ENCODE measurements at regions not wholly inside any gene's neighbourhood (a gene's known extent, or its start where the extent isn't known, plus 50 kb on each side); places are given as distances from the start of the nearest gene placed in this dataset.
A peak's percentile ranks its signal among the peaks of the same experiment; 100 is the strongest.

DNA sequence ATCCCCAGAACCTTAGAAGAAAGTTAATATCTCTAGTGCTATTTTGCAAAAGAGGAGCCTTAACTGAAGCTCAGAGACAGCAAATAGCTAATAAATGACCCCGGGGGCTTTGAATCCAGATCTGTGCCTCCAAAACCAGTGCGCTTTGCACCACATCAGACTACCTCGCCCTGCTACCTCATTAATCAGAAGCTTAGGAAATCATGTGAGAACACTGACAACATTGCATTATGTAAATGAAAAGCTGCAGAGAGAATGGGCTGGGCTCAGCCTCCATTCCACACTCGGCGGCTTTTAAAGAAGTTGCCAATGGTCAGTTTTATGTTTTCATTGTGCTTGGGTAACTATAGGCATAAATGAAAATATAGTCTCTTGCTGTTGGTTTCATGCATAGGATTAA is 54.0 kb upstream of the STMND1 start:
- no peak for DNase-seq

DNA sequence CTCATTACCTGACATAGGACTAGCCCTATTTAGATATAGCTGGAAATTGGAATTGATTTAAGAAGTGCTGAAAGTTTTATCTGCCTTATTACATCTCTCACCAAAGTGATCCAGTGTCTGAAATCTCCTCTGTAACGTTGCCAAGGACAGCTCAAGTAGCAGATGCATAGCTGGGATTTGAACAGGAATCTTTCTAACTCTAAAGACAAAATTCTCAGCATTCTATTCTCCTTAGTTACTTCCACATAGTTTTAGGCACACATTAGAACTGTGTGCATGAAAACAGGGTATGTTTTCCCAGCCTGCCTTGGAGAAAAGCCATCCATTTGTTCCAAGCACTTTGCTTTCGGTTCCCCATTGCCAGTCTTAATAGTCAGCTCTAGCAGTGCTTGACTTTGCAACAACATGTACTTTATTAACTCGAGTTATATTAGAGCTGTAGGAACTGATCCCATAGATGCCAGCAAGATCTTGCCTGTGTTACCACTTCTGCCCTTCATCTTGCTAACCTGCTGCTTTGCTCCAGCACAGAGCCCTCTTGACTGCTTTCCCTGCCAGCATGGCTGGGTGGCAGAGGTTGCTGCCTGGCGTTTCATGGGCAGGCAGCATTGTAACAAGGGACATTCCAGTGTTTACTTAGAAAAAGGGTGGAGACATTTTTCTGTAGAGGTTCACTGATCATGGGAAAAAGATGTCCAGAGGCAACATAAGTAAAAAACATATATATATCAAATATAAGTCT is 56.1 kb upstream of the STMND1 start:
- no peak for DNase-seq

DNA sequence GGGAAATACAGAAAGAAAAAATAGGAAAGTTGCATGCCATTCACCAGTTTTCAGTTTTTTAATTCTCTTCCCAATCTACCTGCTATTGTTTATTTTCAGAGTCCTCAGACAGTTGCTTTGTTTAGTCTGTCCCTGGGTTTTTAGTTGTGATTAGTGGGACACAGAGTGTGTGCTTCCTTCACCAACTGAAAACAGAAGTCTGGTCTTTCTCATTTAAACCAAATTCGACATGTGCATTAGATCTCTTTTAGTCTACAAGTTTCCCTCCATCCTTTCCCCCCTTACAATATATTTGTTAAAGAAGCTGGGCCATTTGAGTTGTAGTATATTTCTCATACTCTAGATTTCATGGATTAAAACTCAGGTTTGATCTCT is 58.7 kb upstream of the STMND1 start:
- no peak for DNase-seq

DNA sequence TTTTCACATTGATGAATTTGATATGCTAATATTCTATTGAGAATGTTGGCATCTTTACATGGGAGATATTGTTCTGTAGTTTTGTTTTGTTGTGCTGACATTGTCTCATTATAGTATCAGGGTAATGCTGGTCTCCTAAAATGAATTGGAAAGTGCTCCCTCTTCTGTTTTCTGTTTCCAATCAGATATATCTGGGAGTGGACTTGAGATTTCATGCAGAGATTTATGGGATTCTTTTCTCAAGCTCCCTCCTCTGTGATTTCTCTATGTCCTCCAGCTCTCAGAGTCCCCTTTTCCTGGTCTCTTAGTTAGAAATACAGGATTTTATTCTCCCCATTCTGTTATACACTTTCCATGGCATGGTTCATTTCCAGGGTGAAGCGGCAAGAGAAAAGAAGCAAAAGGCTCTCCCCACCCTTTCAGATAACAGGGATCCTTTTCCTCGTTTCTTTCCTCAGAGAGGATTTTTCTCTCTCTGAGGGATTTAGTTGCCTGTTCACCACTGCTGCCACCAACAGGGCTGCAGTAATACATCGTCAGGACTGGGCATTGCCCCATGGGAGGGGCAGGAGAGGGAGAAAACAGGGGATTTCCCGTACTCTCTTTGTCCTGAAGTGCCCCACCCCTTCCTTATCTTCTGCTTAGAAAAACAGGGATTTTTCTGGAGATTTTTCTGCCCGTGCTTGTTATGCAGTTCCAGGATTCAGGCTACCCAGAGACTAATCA is 59.3 kb upstream of the STMND1 start:
- DNase-seq = no peak

DNA sequence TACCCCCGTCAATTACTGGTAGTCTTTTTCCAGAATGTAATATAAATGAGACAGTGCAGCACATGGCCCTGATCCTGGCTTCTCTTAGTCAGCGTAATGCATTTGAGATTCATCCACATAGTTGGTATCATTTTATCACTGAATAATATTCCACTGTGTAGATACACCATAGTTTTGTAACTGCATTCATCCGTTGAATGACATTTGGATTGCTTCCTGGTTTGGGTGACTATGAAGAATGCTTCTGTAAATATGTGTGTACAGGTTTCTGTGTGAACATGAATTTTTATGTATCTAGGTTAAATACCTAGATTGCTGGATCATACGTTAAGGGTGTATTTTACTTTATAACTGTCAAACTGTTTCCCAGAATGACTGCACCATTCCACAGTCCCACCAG is 62.6 kb upstream of the STMND1 start:
- DNase-seq = no peak

DNA sequence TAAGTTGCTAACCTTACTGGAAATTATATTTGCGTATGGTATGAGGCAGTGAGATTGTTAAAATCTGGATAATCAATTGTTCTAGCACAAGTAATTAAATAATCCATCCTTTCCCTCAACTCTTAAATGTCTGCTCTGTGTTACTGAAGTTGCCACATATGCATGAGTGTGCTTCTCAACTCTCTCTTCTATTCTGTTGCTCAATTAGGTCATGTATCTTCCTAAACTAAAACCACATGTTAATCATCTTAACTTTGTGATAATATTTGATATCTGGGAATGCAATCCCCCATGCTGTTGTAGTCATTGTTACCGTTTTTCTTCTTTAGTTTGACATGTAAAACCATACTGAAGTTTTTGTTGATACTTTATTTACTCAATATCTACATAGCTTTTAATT is 63.5 kb upstream of the STMND1 start:
- DNase-seq = no peak

DNA sequence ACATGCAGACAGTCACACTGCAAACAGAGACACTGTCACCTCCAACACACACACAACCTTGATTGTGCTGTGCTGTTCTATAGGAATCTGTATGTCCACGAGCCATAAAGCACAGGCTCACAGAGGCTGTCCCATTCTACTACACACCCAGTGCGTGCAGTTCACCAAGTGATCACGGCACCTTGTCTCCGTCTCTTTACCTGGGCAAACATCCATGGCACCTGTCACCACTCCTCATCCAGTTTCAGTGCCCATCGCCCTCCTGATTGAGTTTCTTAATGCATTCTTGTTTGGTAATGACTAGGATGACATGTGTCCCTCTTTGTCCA is 65.8 kb upstream of the STMND1 start:
- DNase-seq = no peak

DNA sequence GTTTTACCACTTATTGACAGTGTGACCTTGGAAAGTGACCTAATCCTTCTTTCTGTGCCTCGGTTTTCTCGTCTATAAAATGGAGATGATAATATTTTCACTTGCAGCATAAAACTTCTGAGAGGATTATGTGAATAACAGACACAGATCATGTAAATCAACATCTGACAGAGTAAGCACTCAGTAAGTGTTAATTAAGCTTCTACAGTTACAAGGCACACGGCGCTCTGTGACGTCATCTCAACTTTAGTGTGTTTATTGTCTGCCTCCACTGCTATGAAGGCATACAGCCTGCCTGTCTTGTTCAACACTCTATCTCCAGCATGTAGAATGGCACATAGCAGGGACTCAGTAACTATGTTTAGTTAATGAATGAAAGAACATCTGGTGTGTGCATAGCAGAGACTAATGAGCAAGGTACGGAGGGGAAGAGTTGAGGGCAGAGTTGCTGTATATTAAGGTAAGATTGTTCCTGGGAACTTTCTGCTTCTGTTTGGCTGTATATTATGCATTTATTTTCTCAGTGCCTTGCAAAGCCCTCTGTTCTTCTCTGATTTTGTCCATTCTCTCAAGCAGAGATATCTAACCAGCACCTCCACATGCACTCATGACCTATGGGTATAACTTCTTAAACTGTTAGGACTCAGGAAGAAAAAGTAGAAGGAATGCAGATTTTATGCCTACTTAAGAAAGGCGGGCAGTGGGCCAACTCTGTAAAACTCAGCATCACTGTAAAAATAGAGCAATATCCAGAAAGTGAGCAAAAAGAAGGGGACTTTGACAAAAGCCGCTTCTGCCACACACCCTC is 66.4 kb upstream of the STMND1 start:
- DNase-seq = no peak

DNA sequence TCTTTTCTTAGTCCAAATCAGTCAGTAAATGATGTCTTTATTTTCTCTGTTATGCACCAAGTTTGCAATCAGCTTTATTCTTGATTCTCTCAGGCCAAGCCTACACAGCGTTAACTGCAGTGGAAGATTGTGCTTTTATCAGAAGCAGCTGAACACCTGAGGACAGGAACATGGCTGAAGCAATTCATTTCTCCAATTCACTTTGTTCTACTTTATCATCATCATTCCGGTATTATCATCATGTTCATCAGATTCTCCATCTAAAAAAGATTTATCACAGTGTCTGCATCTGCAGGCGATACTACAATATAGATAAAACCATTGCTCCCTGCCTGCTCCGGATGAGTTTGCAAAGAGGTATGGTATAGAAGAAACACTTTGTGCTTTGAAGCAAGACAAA is 68.1 kb upstream of the STMND1 start:
- DNase-seq = no peak

DNA sequence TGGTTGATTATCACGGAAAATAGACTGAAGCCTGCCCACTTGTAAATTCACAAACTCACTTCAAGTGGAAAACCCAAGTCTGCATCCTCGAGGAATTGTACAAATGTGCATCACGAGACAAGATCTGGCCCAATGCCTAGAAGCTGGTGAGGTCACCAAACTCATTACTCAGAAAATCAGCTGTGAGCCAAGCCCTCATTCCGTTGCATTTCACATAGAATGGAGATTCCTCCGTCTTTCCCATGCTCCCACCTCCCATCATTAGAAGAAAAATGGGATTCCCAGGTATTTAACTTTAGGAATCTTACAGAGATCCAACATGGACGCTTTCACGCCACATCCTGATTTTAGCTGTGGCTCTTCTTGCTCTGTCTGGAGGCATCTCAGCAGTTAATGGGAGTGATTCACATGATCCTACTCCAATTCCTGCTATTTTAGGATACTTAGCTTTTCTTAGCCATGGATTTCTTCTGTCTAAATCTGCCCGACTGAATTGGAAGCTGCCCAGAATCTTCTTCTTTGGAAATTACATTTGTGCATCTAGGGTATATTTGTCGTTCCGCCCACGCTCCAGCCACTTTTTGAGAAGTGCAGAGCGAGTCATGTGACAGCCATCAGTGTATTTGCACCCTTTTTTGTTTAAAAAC is 68.7 kb upstream of the STMND1 start:
- DNase-seq = no peak

DNA sequence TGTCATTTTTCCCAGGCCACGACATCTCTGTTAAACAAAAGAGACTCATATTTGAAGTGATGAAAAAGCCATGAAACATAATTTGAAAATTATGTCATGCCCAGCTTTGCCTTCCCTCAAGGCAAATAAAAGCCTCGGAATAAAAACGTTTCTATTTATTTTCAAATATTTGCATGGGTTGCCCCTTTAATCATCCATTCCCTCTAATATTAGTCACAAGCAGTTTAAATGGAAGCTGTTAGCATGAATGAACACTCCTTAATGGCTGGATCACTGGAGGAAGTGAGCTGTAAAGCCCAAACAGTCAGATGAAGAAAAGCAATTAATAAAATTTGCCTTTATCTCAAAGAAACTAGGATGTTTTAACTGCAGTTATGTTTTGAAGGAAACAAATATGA is 69.3 kb upstream of the STMND1 start:
- no peak for DNase-seq

DNA sequence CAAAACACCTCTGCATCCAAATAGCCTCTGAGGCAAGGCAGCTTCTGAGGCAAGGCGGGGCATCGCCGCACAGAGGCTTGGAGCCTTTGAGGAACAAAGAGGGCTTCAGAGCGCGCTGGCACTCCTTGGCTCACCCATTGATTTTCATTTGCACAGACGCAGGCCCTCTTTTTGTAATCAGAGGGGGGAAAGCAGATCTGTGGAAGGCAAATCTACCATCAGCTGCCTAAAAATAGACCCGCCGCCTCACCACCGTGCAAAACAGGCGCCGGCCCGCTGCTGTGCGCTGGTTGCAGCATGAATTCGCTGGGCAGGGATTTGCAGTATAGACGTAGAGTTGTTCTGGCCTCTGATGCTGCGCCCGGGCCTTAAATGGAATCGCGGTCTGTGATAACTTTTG is 69.9 kb upstream of the STMND1 start:
- no peak for DNase-seq

DNA sequence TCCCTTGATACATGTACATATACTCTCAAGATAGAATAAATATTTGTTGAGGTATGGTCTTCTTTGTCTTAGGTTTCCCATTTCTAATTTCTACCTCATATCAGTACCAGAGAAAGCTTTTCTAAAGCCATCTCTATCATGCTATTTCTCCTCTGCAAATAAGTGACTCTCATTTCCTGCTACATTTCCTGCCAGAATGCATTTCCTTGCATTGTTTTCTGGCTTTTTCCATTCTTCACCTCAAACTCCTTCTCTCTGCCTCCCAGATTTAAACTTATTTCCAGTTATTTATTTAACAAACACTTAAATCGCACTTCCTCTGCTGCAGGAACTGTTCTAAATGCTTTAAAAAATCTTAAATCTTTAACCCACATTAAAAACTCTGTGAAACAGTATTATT is 74.4 kb upstream of the STMND1 start:
- no peak for DNase-seq

DNA sequence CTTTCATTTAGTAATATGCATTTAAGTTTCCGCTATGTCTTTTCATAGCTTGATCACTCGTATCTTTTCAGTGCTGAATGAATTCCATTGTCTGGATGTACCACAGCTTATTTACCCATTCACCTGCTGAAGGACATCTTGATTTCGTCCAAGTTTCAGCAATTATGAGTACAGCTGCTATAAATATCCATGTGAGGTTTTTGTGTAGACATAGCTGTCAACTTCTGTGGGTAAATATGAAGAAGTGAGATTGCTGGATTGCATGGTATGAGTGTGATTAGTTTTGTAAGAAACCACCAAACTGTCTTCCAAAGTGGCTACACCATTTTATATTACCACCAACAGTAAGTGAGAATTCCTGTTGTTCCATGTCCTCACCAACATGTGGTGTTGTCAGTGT is 79.2 kb upstream of the STMND1 start:
- no peak for DNase-seq

DNA sequence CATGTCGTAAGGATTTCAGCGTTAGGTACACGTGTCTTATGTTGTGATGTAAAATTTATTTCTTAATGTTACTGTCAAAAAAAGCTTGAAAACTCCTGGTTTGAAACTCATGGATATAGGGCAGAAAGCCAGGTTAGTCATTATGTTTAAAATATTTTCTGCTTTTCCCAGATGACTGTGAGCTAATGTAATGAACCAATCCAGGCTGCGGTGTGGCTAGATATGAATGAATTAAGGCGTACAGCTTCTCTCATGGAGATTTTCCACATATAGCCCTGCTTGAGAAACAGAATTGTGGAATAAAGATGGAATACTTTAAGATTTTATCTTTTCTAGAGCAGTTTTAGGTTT is 80.3 kb upstream of the STMND1 start:
- DNase-seq = no peak

DNA sequence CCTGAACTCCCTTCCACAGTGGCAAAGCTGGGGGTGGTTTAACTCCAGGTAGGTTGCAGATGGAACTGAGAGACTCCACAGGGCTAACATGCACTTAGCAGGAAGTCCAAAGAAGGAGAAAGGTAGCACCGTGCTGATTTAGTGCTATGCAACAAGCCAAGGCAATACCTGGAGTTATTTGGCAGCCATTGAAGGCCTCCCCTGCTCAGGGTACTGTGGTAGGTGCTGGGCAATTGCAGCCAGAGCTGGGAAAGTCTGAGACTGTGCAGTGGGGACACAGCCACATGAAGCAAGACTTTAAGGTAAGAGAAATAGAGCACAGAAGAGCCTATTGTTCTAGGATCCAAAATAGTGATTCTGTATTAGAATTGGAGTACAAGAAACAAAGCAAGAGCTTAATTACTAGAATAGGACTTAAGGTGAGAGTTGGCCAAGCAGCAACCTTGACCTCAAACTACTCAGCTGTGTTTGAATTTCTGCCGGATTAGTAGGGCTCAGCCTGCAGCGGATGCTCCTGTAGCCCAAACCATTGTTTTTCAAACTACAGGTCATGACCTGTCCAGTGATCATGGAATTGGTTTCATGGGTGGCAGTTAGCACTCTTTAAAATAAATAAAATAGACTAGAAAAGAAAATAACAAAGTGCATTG is 80.8 kb upstream of the STMND1 start:
- DNase-seq = no peak

DNA sequence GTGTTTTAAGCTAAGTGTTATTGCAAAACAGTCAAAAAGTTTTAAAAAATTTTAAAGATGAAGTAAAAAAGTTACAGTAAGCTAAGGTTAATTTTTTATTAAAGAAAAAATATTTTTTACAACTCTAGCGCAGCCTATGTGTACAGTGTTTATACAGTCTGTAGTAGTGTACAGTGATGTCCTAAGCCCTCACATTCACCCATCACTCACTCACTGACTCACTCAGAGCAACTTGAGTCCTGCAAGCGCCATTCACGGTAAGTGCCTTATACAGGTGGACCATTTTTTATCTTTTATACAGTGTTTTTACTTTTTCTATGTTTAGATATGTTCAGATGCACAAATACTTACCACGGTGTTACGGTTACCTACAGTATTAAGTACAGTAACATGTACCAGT is 83.4 kb upstream of the STMND1 start:
- no peak for DNase-seq

DNA sequence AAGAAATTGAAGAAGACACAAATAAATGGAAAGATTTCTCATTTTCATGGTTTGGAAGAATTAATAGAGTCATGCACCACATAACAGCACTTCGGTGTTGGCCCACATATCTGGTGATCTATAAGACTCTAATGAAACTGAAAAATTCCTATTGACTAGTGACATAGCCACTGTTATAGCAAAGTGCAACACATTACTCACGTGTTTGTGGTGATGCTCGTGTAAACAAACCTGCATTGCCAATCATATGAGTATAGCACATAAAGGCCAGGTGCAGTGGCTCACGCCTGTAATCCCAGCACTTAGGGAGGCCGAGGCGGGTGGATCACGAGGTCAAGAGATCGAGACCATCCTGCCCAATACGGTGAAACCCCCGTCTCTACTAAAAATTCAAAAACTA is 84.4 kb upstream of the STMND1 start:
- DNase-seq = no peak

DNA sequence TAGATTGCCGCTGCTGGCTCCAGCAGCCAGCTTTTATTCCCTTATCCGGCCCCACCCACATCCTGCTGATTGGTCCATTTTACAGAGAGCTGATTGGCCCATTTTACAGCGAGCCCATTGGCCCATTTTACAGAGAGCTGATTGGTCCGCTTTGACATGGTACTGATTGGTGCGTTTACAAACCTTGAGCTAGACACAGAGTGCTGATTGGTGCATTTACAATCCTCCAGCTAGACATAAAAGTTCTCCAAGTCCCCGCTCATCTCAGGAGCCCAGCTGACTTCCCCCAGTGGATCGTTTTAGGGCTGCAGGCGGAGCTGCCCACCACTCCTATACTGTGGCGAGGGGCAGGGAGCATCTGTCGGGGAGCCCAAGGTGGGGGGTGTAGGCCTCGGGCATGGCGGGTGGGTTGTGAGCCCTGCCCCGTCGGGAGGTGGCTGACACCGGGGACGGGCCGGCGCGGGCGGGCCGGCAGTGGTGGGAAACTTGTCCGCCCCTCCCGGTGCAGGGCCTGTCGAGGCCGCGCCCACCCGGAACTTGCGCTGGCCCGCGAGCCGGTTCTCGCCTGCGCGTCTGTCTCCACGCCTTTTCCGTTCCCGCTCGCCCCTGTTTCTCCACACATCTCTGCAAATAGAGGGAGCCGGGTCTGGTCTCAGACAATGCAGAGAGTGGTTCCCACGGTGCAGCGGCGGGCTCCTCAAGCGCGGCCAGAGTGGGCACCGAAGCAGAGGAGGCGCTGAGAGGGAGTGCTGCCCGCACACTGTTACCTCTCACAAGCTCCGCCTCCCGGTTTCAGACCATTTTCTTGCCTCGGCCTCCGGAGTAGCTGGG is 86.1 kb upstream of the STMND1 start:
- DNase-seq = peak; percentile 18

DNA sequence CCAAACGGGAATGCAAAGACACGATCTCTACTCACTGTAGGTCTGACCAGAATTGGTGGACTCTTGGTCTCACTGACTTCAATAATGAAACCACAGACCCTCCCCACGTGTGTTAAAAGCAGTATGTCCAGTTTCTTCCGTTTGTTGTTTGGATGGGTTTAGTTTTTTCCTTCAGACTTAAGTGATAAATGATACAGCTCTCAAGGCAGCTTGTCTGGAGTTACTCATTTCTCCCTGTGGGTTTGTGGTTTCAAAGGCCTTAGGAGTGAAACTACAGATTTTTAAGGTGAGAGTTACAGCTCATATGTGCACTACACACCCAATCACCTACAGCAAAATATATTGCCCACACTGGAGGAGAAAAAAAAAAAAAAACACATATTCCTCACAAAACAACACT is 86.7 kb upstream of the STMND1 start:
- DNase-seq = no peak

DNA sequence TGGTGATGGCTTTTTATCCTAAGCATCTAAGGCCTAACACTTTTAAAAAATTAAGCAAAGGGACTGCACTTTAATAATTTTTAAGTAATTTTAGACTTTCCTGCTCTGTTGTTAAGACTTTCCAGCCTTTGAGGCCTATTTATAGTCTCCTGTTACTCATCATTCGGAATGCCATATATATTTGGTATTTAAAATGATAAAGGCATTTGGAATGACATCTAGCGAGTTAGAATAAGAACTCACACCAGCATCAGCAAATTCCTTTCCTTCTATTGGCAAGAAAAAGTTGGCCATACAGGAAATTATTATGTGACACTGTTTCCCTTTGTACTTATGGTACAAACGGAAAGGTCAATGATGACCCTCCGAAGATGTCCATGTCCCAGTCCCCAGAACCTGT is 88.1 kb upstream of the STMND1 start:
- DNase-seq = no peak
